ENCODE measurements at regions not wholly inside any gene's neighbourhood (a gene's known extent, or its start where the extent isn't known, plus 50 kb on each side); places are given as distances from the start of the nearest gene placed in this dataset.

DNA sequence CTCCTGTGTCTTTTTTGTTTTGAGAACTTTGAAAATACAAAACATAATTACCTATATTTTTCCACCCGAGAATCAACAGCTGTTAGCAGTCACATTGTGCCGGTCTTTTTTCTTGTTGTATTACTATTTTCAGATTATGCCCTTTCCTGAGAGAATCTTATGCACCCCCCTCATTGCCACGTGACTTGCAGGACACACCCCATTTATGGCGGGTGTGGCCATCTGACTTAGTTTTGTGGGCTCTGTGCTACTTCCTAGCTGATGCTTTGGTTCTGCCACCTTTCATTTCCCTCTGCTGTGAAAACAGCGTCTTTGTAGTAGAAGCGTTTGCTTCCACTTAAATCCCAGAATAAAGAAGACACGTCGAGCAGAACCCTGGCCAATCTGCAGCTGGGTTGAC lies 82.8 kb upstream of the SOX13 start:
- TF ChIP-seq USF1 (IDR thresholded peaks at IDR 0.05) (peak; percentile 81), TAF1 (IDR thresholded peaks at IDR 0.05; ENCODE audit: low read depth) (no peak), YY1 (IDR thresholded peaks at IDR 0.05; ENCODE audit: low read depth) (no peak), TCF12 (IDR thresholded peaks at IDR 0.05; ENCODE audit: low read depth) (no peak), NFIC (IDR thresholded peaks at IDR 0.05) (no peak), FOXM1 (IDR thresholded peaks at IDR 0.05; ENCODE audit: borderline replicate concordance, low read depth) (no peak), RAD21 (IDR thresholded peaks at IDR 0.05; ENCODE audit: low read depth) (no peak)
- TF ChIP-seq, protein P1, sequence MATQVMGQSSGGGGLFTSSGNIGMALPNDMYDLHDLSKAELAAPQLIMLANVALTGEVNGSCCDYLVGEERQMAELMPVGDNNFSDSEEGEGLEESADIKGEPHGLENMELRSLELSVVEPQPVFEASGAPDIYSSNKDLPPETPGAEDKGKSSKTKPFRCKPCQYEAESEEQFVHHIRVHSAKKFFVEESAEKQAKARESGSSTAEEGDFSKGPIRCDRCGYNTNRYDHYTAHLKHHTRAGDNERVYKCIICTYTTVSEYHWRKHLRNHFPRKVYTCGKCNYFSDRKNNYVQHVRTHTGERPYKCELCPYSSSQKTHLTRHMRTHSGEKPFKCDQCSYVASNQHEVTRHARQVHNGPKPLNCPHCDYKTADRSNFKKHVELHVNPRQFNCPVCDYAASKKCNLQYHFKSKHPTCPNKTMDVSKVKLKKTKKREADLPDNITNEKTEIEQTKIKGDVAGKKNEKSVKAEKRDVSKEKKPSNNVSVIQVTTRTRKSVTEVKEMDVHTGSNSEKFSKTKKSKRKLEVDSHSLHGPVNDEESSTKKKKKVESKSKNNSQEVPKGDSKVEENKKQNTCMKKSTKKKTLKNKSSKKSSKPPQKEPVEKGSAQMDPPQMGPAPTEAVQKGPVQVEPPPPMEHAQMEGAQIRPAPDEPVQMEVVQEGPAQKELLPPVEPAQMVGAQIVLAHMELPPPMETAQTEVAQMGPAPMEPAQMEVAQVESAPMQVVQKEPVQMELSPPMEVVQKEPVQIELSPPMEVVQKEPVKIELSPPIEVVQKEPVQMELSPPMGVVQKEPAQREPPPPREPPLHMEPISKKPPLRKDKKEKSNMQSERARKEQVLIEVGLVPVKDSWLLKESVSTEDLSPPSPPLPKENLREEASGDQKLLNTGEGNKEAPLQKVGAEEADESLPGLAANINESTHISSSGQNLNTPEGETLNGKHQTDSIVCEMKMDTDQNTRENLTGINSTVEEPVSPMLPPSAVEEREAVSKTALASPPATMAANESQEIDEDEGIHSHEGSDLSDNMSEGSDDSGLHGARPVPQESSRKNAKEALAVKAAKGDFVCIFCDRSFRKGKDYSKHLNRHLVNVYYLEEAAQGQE (IDR thresholded peaks at IDR 0.05; ENCODE audit: low read depth): no peak
- TF ChIP-seq, protein P2, sequence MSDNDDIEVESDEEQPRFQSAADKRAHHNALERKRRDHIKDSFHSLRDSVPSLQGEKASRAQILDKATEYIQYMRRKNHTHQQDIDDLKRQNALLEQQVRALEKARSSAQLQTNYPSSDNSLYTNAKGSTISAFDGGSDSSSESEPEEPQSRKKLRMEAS (IDR thresholded peaks at IDR 0.05): no peak

All from Ishikawa (cell line).